Choroid plexus epithelial cell (primary cell): ENCODE measurements at regions not wholly inside any gene's neighbourhood (a gene's known extent, or its start where the extent isn't known, plus 50 kb on each side); places are given as distances from the start of the nearest gene placed in this dataset.

Source experiments
- DNase-seq: peaks from one replicate; pipeline ENCODE4 v3.0.0-alpha.2; 2010; ENCODE audit warnings: low read depth
- H3K4me3 ChIP-seq: 2 replicates; pipeline ENCODE4 v1.5.1; 2011; ENCODE audit warnings: low read depth, mild to moderate bottlenecking, control low read depth, low read length, moderate library complexity
- CTCF ChIP-seq: conservative IDR thresholded peaks from 2 replicates; pipeline ENCODE4 v1.5.1; 2011; ENCODE audit warnings: low read depth, mild to moderate bottlenecking, control low read depth, inconsistent platforms, low read length, moderate library complexity

DNA sequence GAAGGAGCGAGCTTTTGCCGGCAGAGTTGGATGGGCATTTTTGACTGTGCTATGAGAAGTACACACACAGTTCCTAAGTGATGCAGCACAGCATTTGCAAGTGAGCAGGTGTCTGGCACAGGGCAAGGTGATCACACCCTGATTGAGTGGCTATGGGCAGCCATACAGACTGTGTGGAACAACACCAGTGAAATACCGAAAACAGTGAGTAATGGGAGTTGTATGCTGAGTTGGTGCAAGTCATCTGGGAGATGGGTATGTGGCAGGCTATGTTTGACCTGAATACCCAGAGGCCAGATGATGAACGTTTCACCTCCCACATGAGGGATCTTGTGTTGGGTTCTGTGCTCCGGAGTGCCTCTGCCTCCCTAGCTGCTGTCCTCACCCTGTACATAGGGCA, 53.5 kb upstream of the TIPARP start:
- H3K4me3 ChIP-seq, result no peak overlapping the region
- no peak for TF ChIP-seq CTCF
- DNase-seq, result no peak

DNA sequence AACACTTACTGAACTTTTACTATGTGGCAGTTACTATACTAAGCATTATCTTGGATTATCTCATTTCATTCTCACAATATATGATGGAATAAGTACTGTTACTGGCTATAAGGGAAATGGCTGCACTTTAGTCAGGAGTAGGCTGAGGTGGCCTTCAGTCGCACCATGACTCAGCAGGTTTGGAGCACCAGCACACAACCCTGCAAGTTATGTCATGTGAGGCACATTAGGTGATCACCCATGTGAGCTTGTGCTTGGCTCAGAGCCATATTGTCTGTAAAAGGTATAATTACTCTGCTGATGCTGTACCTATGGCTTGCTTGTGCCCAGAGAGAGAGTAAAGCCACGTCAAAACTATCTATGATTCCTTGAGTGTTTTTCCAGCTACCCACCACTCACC, 54.1 kb upstream of the TIPARP start:
- H3K4me3 ChIP-seq, result no peak overlapping the region
- no peak for TF ChIP-seq CTCF
- DNase-seq, result peak; percentile 37

DNA sequence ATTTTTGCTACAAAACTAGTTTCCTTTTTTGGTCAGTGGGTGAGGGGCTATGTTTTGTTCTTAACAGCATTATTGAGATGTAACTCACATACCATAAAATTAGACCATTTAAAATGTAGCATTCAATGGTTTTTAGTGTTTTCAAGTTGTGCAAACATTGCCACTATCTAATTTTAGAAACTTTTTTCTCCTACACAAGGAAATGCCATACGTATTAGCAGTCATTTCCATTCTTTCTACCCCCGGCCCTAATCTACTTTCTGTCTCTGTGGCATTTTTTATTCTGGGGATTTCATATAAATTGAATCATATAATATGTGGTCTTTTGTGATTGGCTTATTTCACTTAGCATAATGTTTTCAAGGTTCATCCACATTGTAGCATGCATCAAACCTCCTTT, 55.0 kb upstream of the TIPARP start:
- no peak overlapping the region for H3K4me3 ChIP-seq
- peak; percentile 44 for DNase-seq
- TF ChIP-seq CTCF, result no peak

DNA sequence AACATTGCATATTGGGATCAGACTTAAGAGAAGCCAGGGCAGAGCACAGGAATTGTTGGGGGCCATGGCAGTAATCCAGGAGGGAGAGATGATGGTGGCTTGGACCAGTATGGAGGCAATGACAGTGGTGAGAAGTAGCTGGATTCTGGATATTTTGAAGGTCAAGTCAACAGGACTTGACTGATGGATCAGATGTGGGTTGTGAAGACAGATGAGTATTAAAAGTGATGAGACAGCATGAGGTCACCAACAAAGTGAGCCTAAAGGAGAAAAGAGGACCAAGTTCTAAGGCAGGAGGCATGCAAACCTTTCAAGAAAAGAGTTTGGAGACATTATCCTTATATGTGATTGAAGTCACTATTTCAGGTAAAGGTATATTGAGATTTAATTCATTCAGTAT, 56.6 kb upstream of the TIPARP start:
- H3K4me3 ChIP-seq, result no peak overlapping the region
- no peak for TF ChIP-seq CTCF
- no peak for DNase-seq

GRCh38 chr3:156617145-156617544, 57.2 kb upstream of the TIPARP start:
- no peak for TF ChIP-seq CTCF
- peak; percentile 50 for DNase-seq
- no peak overlapping the region for H3K4me3 ChIP-seq

- no peak overlapping the region for H3K4me3 ChIP-seq
- DNase-seq, result peak; percentile 94
- no peak for TF ChIP-seq CTCF
These were observed 58.7 kb upstream of the TIPARP start for GRCh38 chr3:156615592-156616173.
